Transverse colon (tissue), 4 donors: ENCODE measurements at regions not wholly inside any gene's neighbourhood (a gene's known extent, or its start where the extent isn't known, plus 50 kb on each side); places are given as distances from the start of the nearest gene placed in this dataset.

ENCODE experiments used
- DNase-seq: peaks from one replicate; pipeline ENCODE4 v3.0.0-alpha.2; 2019
- H3K27ac ChIP-seq, 4 donors: fragments of 200-600 bp; sonication (generic); 2 replicates each; pipeline ENCODE4 v1.5.1; 2016 to 2018; ENCODE audit warnings: inconsistent platforms in 4 of 4
- H3K27me3 ChIP-seq: fragments of 200-600 bp; sonication (generic); 2 replicates; pipeline ENCODE4 v1.5.1; 2017; ENCODE audit warnings: inconsistent platforms
- H3K36me3 ChIP-seq, 4 donors: fragments of 200-600 bp; sonication (generic); 2 replicates each; pipeline ENCODE4 v1.5.1; 2017 to 2019; ENCODE audit warnings: inconsistent platforms in 4 of 4
- H3K4me1 ChIP-seq, 4 donors: fragments of 200-600 bp; sonication (generic); 2 replicates each; pipeline ENCODE4 v1.5.1; 2017 to 2020; ENCODE audit warnings: inconsistent platforms in 4 of 4
- H3K4me3 ChIP-seq, 4 donors: fragments of 200-600 bp; sonication (generic); 1 replicate in 1 of 4; 2 replicates in 3 of 4; pipeline versions ENCODE4 v1.5.1 to v1.6.1; 2017 to 2019; ENCODE audit warnings: inconsistent platforms in 4 of 4
- H3K9me3 ChIP-seq, 2 donors: fragments of 200-600 bp; sonication (generic); 2 replicates each; pipeline ENCODE4 v1.5.1; 2017 to 2019; ENCODE audit warnings: inconsistent platforms in 2 of 2
- EP300 ChIP-seq: sonication (generic); formaldehyde crosslinking; IDR thresholded peaks from one replicate; pipeline ENCODE4 v1.6.1; 2017; ENCODE audit warnings: antibody characterized with exemption, low read depth
- POLR2A ChIP-seq: fragments of 450-650 bp; IDR thresholded peaks from one replicate; pipeline ENCODE4 v1.6.1; 2016; ENCODE audit warnings: antibody characterized with exemption, mild to moderate bottlenecking, moderate library complexity
- POLR2AphosphoS5 ChIP-seq, 3 donors: sonication (generic); formaldehyde crosslinking; IDR thresholded peaks; one replicate each; pipeline ENCODE4 v1.6.1; 2016; ENCODE audit warnings: antibody characterized with exemption in 3 of 3
- WGBS, 2 donors: methylation state at CpG; one replicate each; pipeline ENCODE4 v1.1.5; 2018; ENCODE audit warnings: low coverage in 1 of 2; 5-methylcytosine and 5-hydroxymethylcytosine counted together
- in situ Hi-C, 4 donors: fragments of 200-750 bp; cut with MboI; loops; one replicate each; pipeline versions ENCODE4 v1.15.0 to v1.15.1; 2017; ENCODE audit warnings: low sequenced_read_pairs in 3 of 4, low pct_ligation_motif_present in 1 of 4, low pct_unique_long_range_greater_than_20kb in 1 of 4
- intact Hi-C: fragments of 100-400 bp; cut with DNase I; formaldehyde crosslinking; loops from one replicate; pipeline ENCODE4 v1.15.1; 2023; ENCODE audit warnings: low total_unique reads
- TF ChIP-seq, protein P1 (sequence below), 5 experiments: fragments of 200-600 bp in 3 of 5; fragments of 450-650 bp in 2 of 5; sonication (generic) in 3 of 5; IDR thresholded peaks; 1 replicate in 2 of 5; 2 replicates in 3 of 5; pipeline ENCODE4 v1.5.1; 2016 to 2017; ENCODE audit warnings: antibody characterized with exemption in 5 of 5, inconsistent platforms in 3 of 5, mild to moderate bottlenecking in 2 of 5, moderate library complexity in 1 of 5

DNA sequence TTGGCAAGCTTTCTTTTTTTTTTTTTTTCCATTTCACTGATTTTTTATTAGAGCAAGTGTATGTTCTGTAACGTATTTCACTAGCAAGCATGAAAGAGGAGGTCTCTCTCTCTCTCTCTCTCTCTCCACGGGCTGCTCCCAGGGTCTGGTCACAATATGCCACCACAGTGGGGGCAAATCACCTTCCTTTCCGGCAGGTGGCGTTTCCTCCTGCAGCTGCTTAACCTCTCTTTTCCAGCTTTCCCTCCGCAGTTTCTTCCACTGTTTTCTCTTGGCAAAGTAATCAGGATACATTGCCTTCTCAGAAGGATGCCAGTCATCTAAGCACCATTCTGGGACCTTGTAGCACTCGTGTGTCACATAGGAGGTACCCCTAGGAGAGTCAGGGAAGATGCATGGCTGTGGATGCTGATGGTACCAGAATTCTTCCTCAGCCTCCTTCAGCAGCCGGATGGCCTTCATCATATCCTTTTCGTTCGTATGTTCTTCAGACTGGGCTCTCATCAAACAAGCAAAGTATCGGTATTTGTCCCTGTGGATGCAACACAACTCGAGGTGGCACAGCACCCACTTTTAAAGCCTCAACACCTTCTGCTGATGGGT lies 197.3 kb upstream of the PODXL start:
- intact Hi-C loops (no loop called here), in situ Hi-C loops (no loop called here)
- TF ChIP-seq EP300 (no peak), POLR2AphosphoS5 (IDR thresholded peaks at IDR 0.05) (no peak), POLR2A (no peak)
- TF ChIP-seq, protein P1, sequence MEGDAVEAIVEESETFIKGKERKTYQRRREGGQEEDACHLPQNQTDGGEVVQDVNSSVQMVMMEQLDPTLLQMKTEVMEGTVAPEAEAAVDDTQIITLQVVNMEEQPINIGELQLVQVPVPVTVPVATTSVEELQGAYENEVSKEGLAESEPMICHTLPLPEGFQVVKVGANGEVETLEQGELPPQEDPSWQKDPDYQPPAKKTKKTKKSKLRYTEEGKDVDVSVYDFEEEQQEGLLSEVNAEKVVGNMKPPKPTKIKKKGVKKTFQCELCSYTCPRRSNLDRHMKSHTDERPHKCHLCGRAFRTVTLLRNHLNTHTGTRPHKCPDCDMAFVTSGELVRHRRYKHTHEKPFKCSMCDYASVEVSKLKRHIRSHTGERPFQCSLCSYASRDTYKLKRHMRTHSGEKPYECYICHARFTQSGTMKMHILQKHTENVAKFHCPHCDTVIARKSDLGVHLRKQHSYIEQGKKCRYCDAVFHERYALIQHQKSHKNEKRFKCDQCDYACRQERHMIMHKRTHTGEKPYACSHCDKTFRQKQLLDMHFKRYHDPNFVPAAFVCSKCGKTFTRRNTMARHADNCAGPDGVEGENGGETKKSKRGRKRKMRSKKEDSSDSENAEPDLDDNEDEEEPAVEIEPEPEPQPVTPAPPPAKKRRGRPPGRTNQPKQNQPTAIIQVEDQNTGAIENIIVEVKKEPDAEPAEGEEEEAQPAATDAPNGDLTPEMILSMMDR (IDR thresholded peaks at IDR 0.05), result peak in 1 of 5 experiments; percentile 21
- H3K27ac ChIP-seq, result no peak overlapping the region
- H3K27me3 ChIP-seq, result no peaks in the 10 kb centered on the region
- H3K36me3 ChIP-seq, result no peaks in the 10 kb centered on the region
- no peaks in the 10 kb centered on the region for H3K9me3 ChIP-seq
- DNase-seq, result no peak
- 32 to 48% methylated on average over 10 to 11 of the region's 11 CpGs for WGBS, 2 donors
- no peaks in the 10 kb centered on the region for H3K4me1 ChIP-seq
- H3K4me3 ChIP-seq, result no peak overlapping the region

DNA sequence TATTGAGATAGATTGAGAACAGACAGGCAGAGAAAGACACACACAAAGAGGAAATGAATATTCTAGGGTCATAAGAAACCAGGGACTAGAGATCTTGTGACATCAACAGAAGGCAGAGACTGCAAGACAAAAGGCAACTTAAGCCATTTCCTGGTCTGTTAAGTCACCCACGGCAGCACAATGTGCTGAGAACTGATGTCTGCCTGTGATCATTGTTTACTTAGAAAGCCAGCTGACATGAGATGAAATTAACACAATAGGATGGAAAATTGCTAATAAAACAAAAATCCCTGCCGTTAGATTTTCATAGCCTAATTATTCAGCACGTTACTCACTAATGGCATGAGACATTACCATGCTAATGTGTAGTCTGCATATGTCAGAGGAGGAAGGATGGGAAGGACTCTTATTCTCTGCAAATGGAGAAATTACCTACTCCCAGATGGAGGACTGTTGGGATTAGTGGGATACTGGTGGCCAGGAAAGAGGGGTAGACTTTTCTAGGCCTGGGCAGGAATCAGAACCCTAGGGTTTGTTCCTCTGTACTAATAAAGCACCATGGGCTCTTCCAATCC lies 191.3 kb upstream of the PODXL start:
- H3K27me3 ChIP-seq, result no peaks in the 10 kb centered on the region
- no peak for DNase-seq
- intact Hi-C loops, result no loop called here
- no peaks in the 10 kb centered on the region for H3K9me3 ChIP-seq
- in situ Hi-C loops, result no loop called here
- no peaks in the 10 kb centered on the region for H3K4me1 ChIP-seq
- no peak overlapping the region for H3K27ac ChIP-seq
- H3K36me3 ChIP-seq, result no peaks in the 10 kb centered on the region
- TF ChIP-seq EP300 (no peak), POLR2AphosphoS5 (IDR thresholded peaks at IDR 0.05) (no peak), POLR2A (no peak)
- TF ChIP-seq, protein P1 (IDR thresholded peaks at IDR 0.05), result no peak
- 26 to 30% methylated on average over 3 of the region's 3 CpGs for WGBS, 2 donors
- H3K4me3 ChIP-seq, result no peak overlapping the region

DNA sequence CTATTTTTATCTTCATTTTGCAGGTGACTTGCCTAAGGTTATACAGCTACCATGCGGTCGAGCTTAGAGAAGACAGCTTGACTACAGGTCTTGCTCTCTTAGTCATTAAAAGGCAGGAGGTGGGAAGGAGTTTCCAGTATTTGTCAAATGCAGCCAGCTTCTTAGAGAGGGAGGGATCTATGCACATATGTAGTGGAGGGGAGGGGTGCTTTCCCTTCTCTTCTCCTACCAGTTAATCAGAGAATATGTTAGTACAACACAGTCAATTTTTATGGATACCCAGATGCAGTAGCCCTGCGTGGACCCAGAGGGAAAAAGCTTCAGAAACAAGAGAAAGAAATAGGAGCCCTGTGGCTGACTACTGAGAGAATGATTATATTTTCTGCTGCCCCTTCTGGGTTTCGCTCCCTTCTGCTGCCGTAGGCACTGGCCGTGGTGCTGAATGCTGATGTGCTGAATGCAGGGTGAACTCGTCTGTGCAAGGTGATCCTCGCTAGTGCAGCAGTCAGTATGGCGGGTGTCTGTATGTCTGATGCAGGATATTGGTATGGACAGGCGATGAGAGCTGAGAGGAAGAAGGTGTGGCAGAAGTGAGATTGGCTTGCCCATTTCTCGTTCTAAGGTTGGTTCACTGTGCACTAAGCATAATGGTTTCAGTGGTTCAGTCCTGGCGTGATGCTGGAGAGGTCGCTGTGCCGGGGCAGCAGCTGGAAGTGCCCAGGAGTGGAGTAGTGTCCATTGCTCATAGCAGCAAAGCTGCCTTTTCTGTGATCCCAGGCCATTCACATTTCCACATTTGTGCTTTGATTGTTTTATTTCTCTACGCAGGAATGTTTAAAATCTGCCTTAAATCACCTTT lies 189.2 kb upstream of the PODXL start:
- Histone ChIP-seq H3K36me3 (no peaks in the 10 kb centered on the region), H3K27me3 (no peaks in the 10 kb centered on the region), H3K4me1 (no peaks in the 10 kb centered on the region), H3K27ac (no peak overlapping the region), H3K4me3 (no peak overlapping the region), H3K9me3 (no peaks in the 10 kb centered on the region)
- WGBS, 2 donors, result 38 to 48% methylated on average over 13 to 15 of the region's 15 CpGs
- intact Hi-C loops, result no loop called here
- in situ Hi-C loops, result no loop called here
- DNase-seq, result no peak
- TF ChIP-seq EP300 (no peak), POLR2A (no peak), POLR2AphosphoS5 (IDR thresholded peaks at IDR 0.05) (no peak)
- TF ChIP-seq, protein P1 (IDR thresholded peaks at IDR 0.05), result no peak

DNA sequence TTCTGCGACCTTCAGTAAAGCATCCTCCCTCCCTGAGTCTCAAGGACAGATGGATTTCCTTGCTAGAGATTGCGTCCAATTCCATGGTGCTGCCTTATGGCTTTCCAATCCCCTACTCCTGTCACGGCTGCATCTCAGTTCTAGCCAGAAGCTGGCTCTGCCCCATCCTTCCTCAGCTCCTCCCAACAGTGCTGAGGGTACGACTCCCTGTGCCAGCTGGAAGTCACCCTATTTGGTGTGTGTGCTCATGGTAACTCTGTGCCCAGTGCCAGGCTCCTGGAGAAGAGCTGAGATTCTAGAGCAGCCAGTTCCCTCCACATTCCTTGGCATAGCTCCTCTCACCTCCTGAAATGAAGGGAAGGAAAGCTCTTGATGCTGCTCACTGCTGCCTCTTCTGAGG lies 185.0 kb upstream of the PODXL start:
- WGBS, 2 donors, result 65 to 80% methylated on average over 1 to 4 of the region's 4 CpGs
- H3K36me3 ChIP-seq, result no peaks in the 10 kb centered on the region
- in situ Hi-C loops (no loop called here), intact Hi-C loops (no loop called here)
- TF ChIP-seq, protein P1 (IDR thresholded peaks at IDR 0.05), result no peak
- no peak for TF ChIP-seq POLR2AphosphoS5 (IDR thresholded peaks at IDR 0.05)
- no peak for TF ChIP-seq POLR2A
- TF ChIP-seq EP300, result no peak
- no peak overlapping the region for H3K4me3 ChIP-seq
- no peaks in the 10 kb centered on the region for H3K4me1 ChIP-seq
- no peaks in the 10 kb centered on the region for H3K27me3 ChIP-seq
- H3K9me3 ChIP-seq, result no peaks in the 10 kb centered on the region
- H3K27ac ChIP-seq, result no peak overlapping the region
- DNase-seq, result no peak
